GM12864 (cell line): ENCODE measurements at regions not wholly inside any gene's neighbourhood (a gene's known extent, or its start where the extent isn't known, plus 50 kb on each side); places are given as distances from the start of the nearest gene placed in this dataset.
"Not testable (repeated sequence)": the region's sequence is repeated elsewhere in the genome, so short reads cannot be mapped to it uniquely, and the experiment has no call there.

Experiments used
- DNase-seq: peaks from one replicate; pipeline ENCODE4 v3.0.0-alpha.2; 2011; ENCODE audit warnings: low read depth
- H3K4me3 ChIP-seq: 2 replicates; pipeline ENCODE4 v1.5.1; 2011; ENCODE audit warnings: mild to moderate bottlenecking, low read depth, low read length, control low read depth
- TF ChIP-seq, protein P1 (sequence below): IDR thresholded peaks from 2 replicates; pipeline ENCODE4 v1.5.1; 2011; ENCODE audit warnings: low read depth, mild to moderate bottlenecking, moderate library complexity, low read length, control low read depth, inconsistent platforms; ENCODE audit errors: missing control alignments

DNA sequence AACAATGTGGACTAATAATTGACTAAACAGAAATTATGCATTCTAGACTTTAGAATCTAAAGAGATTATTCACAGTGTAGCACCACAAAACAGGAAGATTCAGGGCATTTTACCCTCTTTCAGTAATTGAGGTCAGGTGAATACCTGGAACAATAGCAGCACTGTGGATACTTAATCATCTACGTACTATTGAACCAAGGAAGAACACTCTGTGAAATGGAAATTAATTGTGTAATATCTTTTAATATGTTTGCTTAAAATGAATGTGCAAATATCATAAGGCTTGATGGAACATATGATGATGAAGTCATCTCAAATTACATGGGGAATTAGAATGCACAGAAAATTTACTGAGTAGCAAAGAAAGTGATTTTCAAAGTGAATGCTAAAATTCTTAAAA is 68.5 kb upstream of the MAP9 start:
- TF ChIP-seq, protein P1, sequence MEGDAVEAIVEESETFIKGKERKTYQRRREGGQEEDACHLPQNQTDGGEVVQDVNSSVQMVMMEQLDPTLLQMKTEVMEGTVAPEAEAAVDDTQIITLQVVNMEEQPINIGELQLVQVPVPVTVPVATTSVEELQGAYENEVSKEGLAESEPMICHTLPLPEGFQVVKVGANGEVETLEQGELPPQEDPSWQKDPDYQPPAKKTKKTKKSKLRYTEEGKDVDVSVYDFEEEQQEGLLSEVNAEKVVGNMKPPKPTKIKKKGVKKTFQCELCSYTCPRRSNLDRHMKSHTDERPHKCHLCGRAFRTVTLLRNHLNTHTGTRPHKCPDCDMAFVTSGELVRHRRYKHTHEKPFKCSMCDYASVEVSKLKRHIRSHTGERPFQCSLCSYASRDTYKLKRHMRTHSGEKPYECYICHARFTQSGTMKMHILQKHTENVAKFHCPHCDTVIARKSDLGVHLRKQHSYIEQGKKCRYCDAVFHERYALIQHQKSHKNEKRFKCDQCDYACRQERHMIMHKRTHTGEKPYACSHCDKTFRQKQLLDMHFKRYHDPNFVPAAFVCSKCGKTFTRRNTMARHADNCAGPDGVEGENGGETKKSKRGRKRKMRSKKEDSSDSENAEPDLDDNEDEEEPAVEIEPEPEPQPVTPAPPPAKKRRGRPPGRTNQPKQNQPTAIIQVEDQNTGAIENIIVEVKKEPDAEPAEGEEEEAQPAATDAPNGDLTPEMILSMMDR = no peak
- H3K4me3 ChIP-seq = no peak overlapping the region
- DNase-seq = no peak

DNA sequence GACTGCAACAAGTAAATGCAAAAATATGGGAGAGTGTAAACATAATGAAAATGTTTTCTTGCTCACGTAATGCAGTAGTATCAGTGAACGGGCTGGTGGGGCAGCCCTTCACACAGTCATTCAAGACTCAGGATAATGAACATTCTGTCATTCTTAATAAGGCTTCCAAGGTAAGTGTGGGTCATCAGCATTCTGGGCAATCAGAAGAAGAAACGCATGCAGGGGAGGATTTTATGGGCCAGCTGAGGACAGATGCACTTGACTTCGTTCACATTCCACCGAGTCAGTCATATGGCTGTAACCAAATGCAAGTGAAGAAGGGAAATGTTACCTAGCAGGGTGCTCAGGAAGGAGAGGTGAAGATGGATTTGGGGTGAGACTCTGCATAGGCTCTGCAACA is 68.0 kb upstream of the MAP9 start:
- no peak for DNase-seq
- TF ChIP-seq, protein P1 = no peak
- H3K4me3 ChIP-seq = no peak overlapping the region

- no peak for DNase-seq
- TF ChIP-seq, protein P1 = peak; percentile 83
- H3K4me3 ChIP-seq = no peak overlapping the region
Observed at GRCh38 chr4:155442267-155443105, 65.7 kb upstream of the MAP9 start.

DNA sequence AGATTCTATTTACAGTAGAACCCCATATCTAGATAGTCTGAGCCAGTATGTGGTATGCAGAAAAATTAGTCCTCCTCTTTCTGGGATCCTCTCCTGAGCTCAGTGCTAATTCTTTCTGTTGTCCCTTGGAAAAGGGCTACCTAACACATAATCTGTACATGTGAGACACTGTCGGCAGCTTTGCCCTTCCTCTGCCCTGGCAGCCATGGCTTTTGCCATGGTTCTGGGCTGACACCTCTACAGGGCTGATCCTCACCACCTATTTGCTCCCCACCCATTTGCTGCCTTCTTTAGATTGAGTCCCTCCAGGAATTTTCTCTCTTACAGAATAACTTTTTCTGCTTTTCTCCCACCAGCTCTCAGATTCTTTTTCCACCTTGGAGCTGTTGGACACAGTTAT is 64.7 kb upstream of the MAP9 start:
- no peak for DNase-seq
- TF ChIP-seq, protein P1 = no peak
- no peak overlapping the region for H3K4me3 ChIP-seq

DNA sequence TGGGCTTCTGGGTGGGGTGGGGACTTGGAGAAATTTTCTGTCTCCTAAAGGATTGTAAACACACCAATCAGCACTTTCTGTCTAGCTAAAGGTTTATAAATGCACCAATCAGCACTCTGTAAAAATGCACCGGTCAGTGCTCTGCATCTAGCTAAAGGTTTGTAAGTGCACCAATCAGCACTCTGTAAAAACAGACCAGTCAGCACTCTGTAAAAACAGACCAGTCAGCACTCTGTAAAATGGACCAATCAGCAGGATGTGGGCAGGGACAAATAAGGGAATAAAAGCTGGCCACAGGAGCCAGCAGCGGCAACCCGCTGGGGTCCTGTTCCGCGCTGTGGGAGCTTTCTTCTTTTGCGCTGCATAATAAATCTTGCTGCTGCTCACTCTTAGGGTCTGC is 63.0 kb upstream of the MAP9 start:
- DNase-seq, H3K4me3 ChIP-seq: not testable (repeated sequence)

- no peak overlapping the region for H3K4me3 ChIP-seq
- no peak for DNase-seq
- TF ChIP-seq, protein P1 = no peak
Observed at GRCh38 chr4:155434904-155435303, 58.1 kb upstream of the MAP9 start.

- no peak for DNase-seq
- TF ChIP-seq, protein P1 = no peak
- H3K4me3 ChIP-seq = no peak overlapping the region
Observed at GRCh38 chr4:155434366-155434765, 57.6 kb upstream of the MAP9 start.
